OCI-LY1 (cell line): ENCODE measurements at regions not wholly inside any gene's neighbourhood (a gene's known extent, or its start where the extent isn't known, plus 50 kb on each side); places are given as distances from the start of the nearest gene placed in this dataset.

Experiments used
- H2AFZ ChIP-seq: fragments of 200-600 bp; sonication (generic), shearing (Covaris generic); 2 replicates; pipeline ENCODE4 v1.6.0; 2014; ENCODE audit warnings: antibody characterized with exemption, mild to moderate bottlenecking, low read length
- H3F3A ChIP-seq: fragments of 200-600 bp; sonication (generic), shearing (Covaris generic); 2 replicates; pipeline ENCODE4 v1.6.0; 2014; ENCODE audit warnings: mild to moderate bottlenecking, antibody characterized with exemption, low read length, moderate library complexity; ENCODE audit not compliant: insufficient read depth
- H3K27ac ChIP-seq: fragments of 200-600 bp; sonication (generic); 2 replicates; pipeline ENCODE4 v1.5.1; 2014; ENCODE audit warnings: low read length, mixed run types, mild to moderate bottlenecking, low read depth; ENCODE audit not compliant: poor library complexity, severe bottlenecking
- H3K27me3 ChIP-seq: fragments of 200-600 bp; sonication (generic); 2 replicates; pipeline ENCODE4 v1.6.0; 2014; ENCODE audit warnings: antibody characterized with exemption, mild to moderate bottlenecking, low read length, moderate library complexity; ENCODE audit not compliant: insufficient read depth
- H3K36me3 ChIP-seq: fragments of 200-600 bp; sonication (generic); 2 replicates; pipeline ENCODE4 v1.6.1; 2014; ENCODE audit warnings: mild to moderate bottlenecking, antibody characterized with exemption, low read length, moderate library complexity, mixed read lengths; ENCODE audit not compliant: insufficient read depth
- H3K4me1 ChIP-seq: fragments of 200-600 bp; sonication (generic); 2 replicates; pipeline ENCODE4 v1.5.1; 2014; ENCODE audit warnings: mild to moderate bottlenecking, low read length, moderate library complexity; ENCODE audit not compliant: insufficient read depth, severe bottlenecking
- H3K4me2 ChIP-seq: fragments of 200-600 bp; sonication (generic), shearing (Covaris generic); 2 replicates; pipeline ENCODE4 v1.6.1; 2014; ENCODE audit warnings: low read length
- H3K4me3 ChIP-seq: fragments of 200-600 bp; sonication (generic); 2 replicates; pipeline ENCODE4 v1.5.1; 2014; ENCODE audit warnings: low read length, low read depth, mild to moderate bottlenecking, mixed read lengths; ENCODE audit not compliant: poor library complexity, severe bottlenecking
- H3K79me2 ChIP-seq: fragments of 200-600 bp; shearing (Covaris generic); 2 replicates; pipeline ENCODE4 v1.6.1; 2016; ENCODE audit warnings: mixed run types, low read length, mixed read lengths; ENCODE audit not compliant: insufficient read depth
- H3K9ac ChIP-seq: fragments of 200-600 bp; sonication (generic), shearing (Covaris generic); 2 replicates; pipeline ENCODE4 v1.6.1; 2014; ENCODE audit warnings: mild to moderate bottlenecking, low read length, mixed read lengths
- H3K9me2 ChIP-seq: fragments of 200-600 bp; sonication (generic), shearing (Covaris generic); 2 replicates; pipeline ENCODE4 v1.6.1; 2014; ENCODE audit warnings: low read depth, mild to moderate bottlenecking, low read length, mixed read lengths
- H3K9me3 ChIP-seq: fragments of 200-600 bp; shearing (Covaris generic); 2 replicates; pipeline ENCODE4 v1.6.1; 2014; ENCODE audit warnings: low read length, mixed read lengths
- H4K20me1 ChIP-seq: fragments of 200-600 bp; sonication (generic), shearing (Covaris generic); 2 replicates; pipeline ENCODE4 v1.6.0; 2016; ENCODE audit warnings: mild to moderate bottlenecking, low read length; ENCODE audit not compliant: insufficient read depth
- CTCF ChIP-seq: fragments of 200-600 bp; sonication (generic), shearing (Covaris generic); IDR thresholded peaks from 2 replicates; pipeline ENCODE4 v1.5.1; 2017; ENCODE audit warnings: mild to moderate bottlenecking, antibody characterized with exemption, low read length, moderate library complexity, mixed read lengths
- EZH2 ChIP-seq: fragments of 200-600 bp; sonication (generic), shearing (Covaris generic); IDR thresholded peaks from 2 replicates; pipeline ENCODE4 v1.8.0; 2017; ENCODE audit warnings: borderline replicate concordance, mixed run types, mild to moderate bottlenecking, antibody characterized with exemption, low read length, moderate library complexity, mixed read lengths

- Histone ChIP-seq H3K9me2 (no peaks in the 10 kb centered on the region), H3K4me3 (no peak overlapping the region), H3F3A (no peaks in the 10 kb centered on the region), H2AFZ (no peak overlapping the region), H3K4me2 (no peak overlapping the region), H3K9me3 (no peaks in the 10 kb centered on the region), H3K9ac (no peak overlapping the region), H3K36me3 (no peaks in the 10 kb centered on the region), H4K20me1 (no peaks in the 10 kb centered on the region), H3K27ac (no peak overlapping the region), H3K27me3 (no peaks in the 10 kb centered on the region), H3K4me1 (no peaks in the 10 kb centered on the region), H3K79me2 (no peaks in the 10 kb centered on the region)
- TF ChIP-seq CTCF = no peak
- no peak for TF ChIP-seq EZH2
These were observed 73.0 kb upstream of the GAP43 start for GRCh38 chr3:115550285-115550761.

- Histone ChIP-seq H3K9me2 (no peaks in the 10 kb centered on the region), H3K4me3 (no peak overlapping the region), H2AFZ (no peak overlapping the region), H4K20me1 (no peaks in the 10 kb centered on the region), H3K27me3 (no peaks in the 10 kb centered on the region), H3K79me2 (no peaks in the 10 kb centered on the region), H3K4me1 (no peaks in the 10 kb centered on the region), H3K9ac (no peak overlapping the region), H3K36me3 (no peaks in the 10 kb centered on the region), H3K9me3 (no peaks in the 10 kb centered on the region), H3F3A (no peaks in the 10 kb centered on the region), H3K27ac (no peak overlapping the region), H3K4me2 (no peak overlapping the region)
- no peak for TF ChIP-seq CTCF
- TF ChIP-seq EZH2 = no peak
These were observed 72.3 kb upstream of the GAP43 start for GRCh38 chr3:115551016-115551415.

- Histone ChIP-seq H3K36me3 (no peaks in the 10 kb centered on the region), H3F3A (no peaks in the 10 kb centered on the region), H3K27ac (no peak overlapping the region), H3K79me2 (no peaks in the 10 kb centered on the region), H4K20me1 (no peaks in the 10 kb centered on the region), H3K9me2 (no peaks in the 10 kb centered on the region), H3K4me2 (no peak overlapping the region), H3K9ac (no peak overlapping the region), H3K4me3 (no peak overlapping the region), H3K9me3 (no peaks in the 10 kb centered on the region), H3K4me1 (no peaks in the 10 kb centered on the region), H3K27me3 (no peaks in the 10 kb centered on the region), H2AFZ (no peak overlapping the region)
- no peak for TF ChIP-seq EZH2
- TF ChIP-seq CTCF = no peak
These were observed 71.3 kb upstream of the GAP43 start for GRCh38 chr3:115552007-115552406.
